ENCODE measurements at regions not wholly inside any gene's neighbourhood (a gene's known extent, or its start where the extent isn't known, plus 50 kb on each side); places are given as distances from the start of the nearest gene placed in this dataset.

GRCh38 chr12:132414634-132415326, 75.2 kb upstream of the FBRSL1 start:
- TF ChIP-seq, protein P1, sequence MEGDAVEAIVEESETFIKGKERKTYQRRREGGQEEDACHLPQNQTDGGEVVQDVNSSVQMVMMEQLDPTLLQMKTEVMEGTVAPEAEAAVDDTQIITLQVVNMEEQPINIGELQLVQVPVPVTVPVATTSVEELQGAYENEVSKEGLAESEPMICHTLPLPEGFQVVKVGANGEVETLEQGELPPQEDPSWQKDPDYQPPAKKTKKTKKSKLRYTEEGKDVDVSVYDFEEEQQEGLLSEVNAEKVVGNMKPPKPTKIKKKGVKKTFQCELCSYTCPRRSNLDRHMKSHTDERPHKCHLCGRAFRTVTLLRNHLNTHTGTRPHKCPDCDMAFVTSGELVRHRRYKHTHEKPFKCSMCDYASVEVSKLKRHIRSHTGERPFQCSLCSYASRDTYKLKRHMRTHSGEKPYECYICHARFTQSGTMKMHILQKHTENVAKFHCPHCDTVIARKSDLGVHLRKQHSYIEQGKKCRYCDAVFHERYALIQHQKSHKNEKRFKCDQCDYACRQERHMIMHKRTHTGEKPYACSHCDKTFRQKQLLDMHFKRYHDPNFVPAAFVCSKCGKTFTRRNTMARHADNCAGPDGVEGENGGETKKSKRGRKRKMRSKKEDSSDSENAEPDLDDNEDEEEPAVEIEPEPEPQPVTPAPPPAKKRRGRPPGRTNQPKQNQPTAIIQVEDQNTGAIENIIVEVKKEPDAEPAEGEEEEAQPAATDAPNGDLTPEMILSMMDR (IDR thresholded peaks at IDR 0.05; ENCODE audit: low read depth, low read length, poor library complexity, severe bottlenecking) = peak; percentile 91
- TF ChIP-seq EZH2phosphoT487 (IDR thresholded peaks at IDR 0.05; ENCODE audit: borderline replicate concordance, low read length) = no peak

All from DOHH2 (cell line).